GM13976 (cell line): ENCODE measurements at regions not wholly inside any gene's neighbourhood (a gene's known extent, or its start where the extent isn't known, plus 50 kb on each side); places are given as distances from the start of the nearest gene placed in this dataset.

Experiments used
- DNase-seq: peaks from one replicate; pipeline ENCODE4 v3.0.0; 2012; ENCODE audit warnings: low spot score
- in situ Hi-C: fragments of 300-500 bp; cut with MboI; formaldehyde crosslinking; loops from one replicate; pipeline ENCODE4 v1.12.0; 2022; ENCODE audit warnings: low sequenced_read_pairs, mixed read lengths, inconsistent platforms; ENCODE audit not compliant: unreplicated experiment
- TF ChIP-seq, protein P1 (sequence below): IDR thresholded peaks from 2 replicates; pipeline ENCODE4 v1.5.1; 2012; ENCODE audit warnings: borderline replicate concordance, mild to moderate bottlenecking; ENCODE audit not compliant: insufficient read depth; ENCODE audit errors: extremely low read depth, missing control alignments, control extremely low read depth

DNA sequence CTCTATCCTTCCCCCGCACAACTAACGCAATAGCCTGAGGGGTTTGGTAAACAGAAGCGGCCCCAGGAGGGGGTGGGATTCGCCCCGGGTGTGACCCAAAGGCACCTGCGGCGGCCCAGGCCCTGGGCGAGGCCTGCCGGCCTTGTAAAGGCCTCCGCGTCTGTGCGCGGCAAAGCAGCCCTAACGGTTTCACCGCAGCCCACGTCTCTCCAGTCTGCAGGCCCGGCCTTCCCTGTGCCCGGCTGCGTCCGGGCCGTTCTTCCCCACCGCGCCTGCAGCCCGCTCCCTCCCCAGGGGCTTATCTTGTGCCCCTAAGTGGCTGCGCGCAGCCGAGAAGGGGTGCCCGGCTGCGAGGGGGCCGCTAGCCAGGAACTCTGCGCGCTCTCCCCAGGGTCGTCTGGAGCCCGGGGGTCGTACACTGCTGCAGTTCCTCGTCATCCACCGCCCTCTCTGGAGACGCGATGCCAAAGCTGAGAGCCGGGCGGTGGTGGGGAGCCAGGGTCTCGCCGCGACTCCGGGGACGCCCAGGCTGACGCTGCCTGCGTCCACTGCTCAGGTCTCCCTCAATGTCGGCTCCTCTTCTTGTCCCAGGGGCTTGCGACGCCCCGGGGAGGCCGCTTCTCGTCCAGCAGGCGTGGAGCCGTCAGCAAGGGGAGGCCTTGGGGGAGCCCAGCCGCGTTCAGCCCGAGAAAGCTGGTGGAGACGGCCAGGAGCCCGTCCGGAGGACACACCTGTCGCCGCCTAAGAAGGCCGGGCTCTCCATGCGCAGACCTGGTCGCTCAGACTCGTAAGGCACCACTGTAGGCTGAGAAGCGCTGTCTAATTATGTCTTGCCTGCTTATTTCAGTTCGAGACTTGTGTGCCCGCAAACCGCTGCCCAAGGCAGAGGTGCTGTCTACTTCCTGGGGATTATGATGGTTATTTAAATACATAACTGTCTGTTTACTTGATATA lies 132.3 kb downstream of the SPAG6 start:
- in situ Hi-C loops, result no loop called here
- TF ChIP-seq, protein P1, sequence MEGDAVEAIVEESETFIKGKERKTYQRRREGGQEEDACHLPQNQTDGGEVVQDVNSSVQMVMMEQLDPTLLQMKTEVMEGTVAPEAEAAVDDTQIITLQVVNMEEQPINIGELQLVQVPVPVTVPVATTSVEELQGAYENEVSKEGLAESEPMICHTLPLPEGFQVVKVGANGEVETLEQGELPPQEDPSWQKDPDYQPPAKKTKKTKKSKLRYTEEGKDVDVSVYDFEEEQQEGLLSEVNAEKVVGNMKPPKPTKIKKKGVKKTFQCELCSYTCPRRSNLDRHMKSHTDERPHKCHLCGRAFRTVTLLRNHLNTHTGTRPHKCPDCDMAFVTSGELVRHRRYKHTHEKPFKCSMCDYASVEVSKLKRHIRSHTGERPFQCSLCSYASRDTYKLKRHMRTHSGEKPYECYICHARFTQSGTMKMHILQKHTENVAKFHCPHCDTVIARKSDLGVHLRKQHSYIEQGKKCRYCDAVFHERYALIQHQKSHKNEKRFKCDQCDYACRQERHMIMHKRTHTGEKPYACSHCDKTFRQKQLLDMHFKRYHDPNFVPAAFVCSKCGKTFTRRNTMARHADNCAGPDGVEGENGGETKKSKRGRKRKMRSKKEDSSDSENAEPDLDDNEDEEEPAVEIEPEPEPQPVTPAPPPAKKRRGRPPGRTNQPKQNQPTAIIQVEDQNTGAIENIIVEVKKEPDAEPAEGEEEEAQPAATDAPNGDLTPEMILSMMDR, result no peak
- no peak for DNase-seq

DNA sequence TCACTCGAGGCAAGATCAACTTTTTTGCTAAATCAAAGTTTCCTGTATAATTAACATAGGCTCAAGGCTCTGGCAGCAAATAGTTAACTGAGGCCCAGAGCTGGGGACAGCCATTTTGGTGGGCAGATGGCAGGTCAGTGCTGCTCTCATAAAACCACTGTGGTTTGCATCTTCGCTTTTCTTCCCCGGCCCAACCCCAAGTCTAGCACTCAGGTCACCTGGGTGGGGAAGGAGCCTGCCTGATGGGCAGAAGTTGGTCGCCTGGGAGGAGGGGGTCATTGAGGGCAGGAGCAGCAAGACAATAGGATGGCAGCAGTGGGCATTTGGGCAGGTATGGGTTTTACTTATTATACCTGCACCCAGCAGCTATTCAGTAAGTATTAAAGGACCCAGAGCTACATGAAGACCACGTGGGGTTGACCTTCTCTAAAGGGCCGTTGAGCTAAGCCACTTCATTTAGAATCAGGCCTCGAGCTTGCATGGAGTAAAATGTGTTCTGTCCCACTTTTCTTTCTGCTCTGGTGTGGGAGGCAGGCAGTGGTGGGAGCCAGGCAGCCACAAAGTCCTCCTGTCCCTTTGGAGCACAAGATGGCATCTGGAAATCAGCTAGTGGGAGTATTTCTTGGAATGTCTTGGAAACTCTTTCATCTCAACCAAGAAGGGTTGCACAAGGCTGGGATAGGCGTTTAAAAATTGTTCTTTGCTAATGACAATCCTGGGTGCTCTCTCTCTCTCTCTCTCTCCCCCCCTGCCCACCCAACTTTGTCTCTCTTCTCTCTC lies 133.4 kb downstream of the SPAG6 start:
- in situ Hi-C loops, result no loop called here
- TF ChIP-seq, protein P1, result no peak

GRCh38 chr10:22479419-22479818 lies 134.1 kb downstream of the SPAG6 start:
- in situ Hi-C loops, result no loop called here
- TF ChIP-seq, protein P1, result no peak
- DNase-seq, result no peak

More for the DNA sequence above, 133.4 kb downstream of the SPAG6 start:
- DNase-seq, result no peak

GRCh38 chr10:22481106-22481505 lies 135.8 kb downstream of the SPAG6 start:
- DNase-seq, result no peak
- in situ Hi-C loops, result no loop called here
- TF ChIP-seq, protein P1, result no peak

DNA sequence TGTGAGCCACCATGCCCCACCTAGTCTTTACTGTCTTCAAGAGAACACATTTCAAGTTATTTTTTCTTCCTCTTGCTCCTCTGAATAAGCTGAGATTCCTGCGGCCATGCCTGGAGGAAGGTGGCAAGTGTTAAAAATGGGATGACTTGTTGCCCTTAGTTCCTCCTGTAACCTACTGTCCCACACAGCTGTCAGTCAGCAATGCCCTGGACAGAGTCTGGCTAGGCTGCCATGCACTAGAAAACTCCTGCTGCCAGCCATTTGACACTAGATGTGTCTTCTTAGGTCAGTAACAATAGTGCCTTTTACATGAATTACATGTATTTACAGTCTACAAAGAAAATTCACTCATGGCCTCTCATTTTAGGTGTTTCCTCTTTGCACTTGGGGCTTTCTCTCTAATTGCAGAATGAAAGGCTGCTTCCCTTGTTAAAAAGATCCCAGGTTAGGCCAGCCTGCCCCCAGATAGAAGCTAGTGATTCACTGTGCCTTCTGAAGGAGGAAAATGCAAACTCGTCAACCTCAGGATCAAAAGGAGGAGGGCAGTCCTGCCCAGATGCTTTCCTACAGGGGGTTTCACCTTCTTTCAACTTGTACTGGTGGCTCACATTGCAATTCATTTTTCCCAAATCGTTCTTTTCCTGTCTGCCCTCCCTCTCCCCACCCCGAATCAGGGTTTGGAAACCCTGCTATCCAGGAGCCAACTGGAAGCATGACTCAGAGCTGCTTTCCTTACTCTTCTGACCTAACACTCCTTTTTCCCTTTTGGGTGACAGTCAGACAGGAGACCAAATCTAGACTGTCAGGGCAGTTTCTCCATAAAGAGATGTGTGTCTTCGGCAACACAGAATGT lies 136.6 kb downstream of the SPAG6 start:
- TF ChIP-seq, protein P1, result no peak
- in situ Hi-C loops, result no loop called here

GRCh38 chr10:22483132-22483531 lies 137.8 kb downstream of the SPAG6 start:
- DNase-seq, result no peak
- in situ Hi-C loops, result no loop called here
- TF ChIP-seq, protein P1, result no peak

More for the DNA sequence above, 136.6 kb downstream of the SPAG6 start:
- no peak for DNase-seq
